Spleen (tissue), 7 donors: ENCODE measurements at regions not wholly inside any gene's neighbourhood (a gene's known extent, or its start where the extent isn't known, plus 50 kb on each side); places are given as distances from the start of the nearest gene placed in this dataset.
"Not testable (repeated sequence)": the region's sequence is repeated elsewhere in the genome, so short reads cannot be mapped to it uniquely, and the experiment has no call there.

Source experiments
- POLR2A ChIP-seq, 3 donors: fragments of 450-650 bp; IDR thresholded peaks; one replicate each; pipeline ENCODE4 v1.5.1; 2017; ENCODE audit warnings: antibody characterized with exemption in 3 of 3, mild to moderate bottlenecking in 1 of 3
- POLR2AphosphoS5 ChIP-seq, 3 donors: sonication (generic); formaldehyde crosslinking; IDR thresholded peaks; one replicate each; pipeline ENCODE4 v1.5.1; 2017; ENCODE audit warnings: antibody characterized with exemption in 3 of 3
- TF ChIP-seq, protein P1 (sequence below), 11 experiments: fragments of 200-600 bp in 7 of 11; fragments of 450-650 bp in 4 of 11; sonication (generic) in 4 of 11; IDR thresholded peaks in 8 of 11; conservative IDR thresholded peaks in 3 of 11; 1 replicate in 7 of 11; 2 replicates in 4 of 11; pipeline versions ENCODE4 v1.4.0 to v1.8.0; 2016 to 2021; ENCODE audit warnings: antibody characterized with exemption in 11 of 11, inconsistent platforms in 4 of 11, mild to moderate bottlenecking in 1 of 11
- donor health status: DM: no; HTN: no; CAD: no; lungs with moderate emphysema.
- donor health status: DM: no; HTN: no; CAD: no.
- donor health status: DM: no; HTN: no; CAD: no.

DNA sequence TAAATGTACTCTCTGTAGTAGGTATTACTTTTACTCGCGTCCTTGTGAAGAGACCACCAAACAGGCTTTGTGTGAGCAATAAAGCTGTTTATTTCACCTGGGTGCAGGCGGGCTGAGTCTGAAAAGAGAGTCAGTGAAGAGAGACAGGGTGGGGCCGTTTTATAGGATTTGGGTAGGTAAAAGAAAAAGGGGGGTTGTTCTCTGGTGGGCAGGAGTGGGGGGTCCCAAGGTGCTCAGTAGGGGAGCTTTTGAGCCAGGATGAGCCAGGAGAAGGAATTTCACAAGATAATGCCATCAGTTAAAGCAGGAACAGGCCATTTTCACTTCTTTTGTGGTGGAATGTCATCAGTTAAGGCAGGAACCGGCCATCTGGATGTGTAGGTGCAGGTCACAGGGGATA, 918.7 kb upstream of the CRIM1 start:
- TF ChIP-seq POLR2AphosphoS5, POLR2A (IDR thresholded peaks at IDR 0.05): not testable (repeated sequence)
- TF ChIP-seq, protein P1, sequence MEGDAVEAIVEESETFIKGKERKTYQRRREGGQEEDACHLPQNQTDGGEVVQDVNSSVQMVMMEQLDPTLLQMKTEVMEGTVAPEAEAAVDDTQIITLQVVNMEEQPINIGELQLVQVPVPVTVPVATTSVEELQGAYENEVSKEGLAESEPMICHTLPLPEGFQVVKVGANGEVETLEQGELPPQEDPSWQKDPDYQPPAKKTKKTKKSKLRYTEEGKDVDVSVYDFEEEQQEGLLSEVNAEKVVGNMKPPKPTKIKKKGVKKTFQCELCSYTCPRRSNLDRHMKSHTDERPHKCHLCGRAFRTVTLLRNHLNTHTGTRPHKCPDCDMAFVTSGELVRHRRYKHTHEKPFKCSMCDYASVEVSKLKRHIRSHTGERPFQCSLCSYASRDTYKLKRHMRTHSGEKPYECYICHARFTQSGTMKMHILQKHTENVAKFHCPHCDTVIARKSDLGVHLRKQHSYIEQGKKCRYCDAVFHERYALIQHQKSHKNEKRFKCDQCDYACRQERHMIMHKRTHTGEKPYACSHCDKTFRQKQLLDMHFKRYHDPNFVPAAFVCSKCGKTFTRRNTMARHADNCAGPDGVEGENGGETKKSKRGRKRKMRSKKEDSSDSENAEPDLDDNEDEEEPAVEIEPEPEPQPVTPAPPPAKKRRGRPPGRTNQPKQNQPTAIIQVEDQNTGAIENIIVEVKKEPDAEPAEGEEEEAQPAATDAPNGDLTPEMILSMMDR (IDR thresholded peaks at IDR 0.05 in 8 of 11, conservative IDR thresholded peaks at IDR 0.05 in 3 of 11): not testable (repeated sequence)
